ENCODE measurements at regions not wholly inside any gene's neighbourhood (a gene's known extent, or its start where the extent isn't known, plus 50 kb on each side); places are given as distances from the start of the nearest gene placed in this dataset.

- DNase-seq (ENCODE audit: low spot score) = no peak
- Mint-ChIP-seq H3K4me1 (peaks cover 31% of the 10 kb centered on the region), H3K4me3 (no peak overlapping the region), H3K27ac (no peak overlapping the region), H3K9me3 (no peaks in the 10 kb centered on the region), H3K36me3 (no peaks in the 10 kb centered on the region), H3K27me3 (ENCODE audit: low read depth) (no peaks in the 10 kb centered on the region)
- CTCF ChIA-PET = interaction anchor here (0.7 kb wide), 1 partner anchor 10 kb away, joined by 5 read pairs; no protein-coding TSS in a partner anchor
- no peak for TF ChIP-seq STAT6 (CRISPR knock-in tag; conservative IDR thresholded peaks at IDR 0.05; ENCODE audit: low read depth)
- TF ChIP-seq ERG (CRISPR knock-in tag; IDR thresholded peaks at IDR 0.05) = no peak
- TF ChIP-seq CBFB (CRISPR knock-in tag; IDR thresholded peaks at IDR 0.05; ENCODE audit: low read depth) = no peak
- TF ChIP-seq, protein P1, sequence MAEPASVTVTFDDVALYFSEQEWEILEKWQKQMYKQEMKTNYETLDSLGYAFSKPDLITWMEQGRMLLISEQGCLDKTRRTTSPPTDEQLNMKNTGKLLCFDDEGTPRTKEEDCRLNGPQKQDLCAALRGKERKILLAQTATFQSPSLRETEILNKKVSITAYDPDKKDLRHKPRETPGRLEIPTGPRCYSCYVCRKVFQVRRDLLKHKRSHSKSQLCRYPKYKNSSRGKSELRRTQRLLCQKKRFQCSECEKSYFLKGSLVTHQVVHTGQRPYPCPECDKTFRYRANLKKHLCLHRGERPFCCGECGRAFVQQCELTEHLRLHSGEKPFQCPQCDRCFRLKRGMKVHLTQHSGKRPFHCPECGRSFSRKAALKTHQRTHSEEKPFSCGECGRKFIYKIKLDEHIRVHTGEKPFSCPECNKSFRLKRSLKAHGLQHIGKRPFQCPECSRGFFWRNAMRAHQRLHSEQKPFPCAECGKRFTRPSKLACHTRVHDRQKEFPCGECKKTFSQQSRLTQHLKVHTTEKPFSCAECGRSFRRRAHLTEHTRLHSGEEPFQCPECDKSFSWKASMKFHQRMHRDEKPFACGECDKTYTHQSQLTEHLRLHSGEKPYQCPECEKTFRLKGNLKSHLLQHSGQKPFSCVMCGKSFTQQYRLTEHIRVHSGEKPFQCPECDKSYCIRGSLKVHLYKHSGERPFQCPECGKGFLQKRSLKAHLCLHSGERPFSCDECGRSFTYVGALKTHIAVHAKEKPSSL (CRISPR knock-in tag; conservative IDR thresholded peaks at IDR 0.05) = no peak
- TF ChIP-seq ZNF219 (CRISPR knock-in tag; IDR thresholded peaks at IDR 0.05; ENCODE audit: borderline replicate concordance) = no peak
- TF ChIP-seq MLX (CRISPR knock-in tag; IDR thresholded peaks at IDR 0.05) = no peak
- TF ChIP-seq PRRX2 (CRISPR knock-in tag; IDR thresholded peaks at IDR 0.05) = no peak
- no peak for TF ChIP-seq JUN (CRISPR knock-in tag; IDR thresholded peaks at IDR 0.05)
- TF ChIP-seq, protein P2, sequence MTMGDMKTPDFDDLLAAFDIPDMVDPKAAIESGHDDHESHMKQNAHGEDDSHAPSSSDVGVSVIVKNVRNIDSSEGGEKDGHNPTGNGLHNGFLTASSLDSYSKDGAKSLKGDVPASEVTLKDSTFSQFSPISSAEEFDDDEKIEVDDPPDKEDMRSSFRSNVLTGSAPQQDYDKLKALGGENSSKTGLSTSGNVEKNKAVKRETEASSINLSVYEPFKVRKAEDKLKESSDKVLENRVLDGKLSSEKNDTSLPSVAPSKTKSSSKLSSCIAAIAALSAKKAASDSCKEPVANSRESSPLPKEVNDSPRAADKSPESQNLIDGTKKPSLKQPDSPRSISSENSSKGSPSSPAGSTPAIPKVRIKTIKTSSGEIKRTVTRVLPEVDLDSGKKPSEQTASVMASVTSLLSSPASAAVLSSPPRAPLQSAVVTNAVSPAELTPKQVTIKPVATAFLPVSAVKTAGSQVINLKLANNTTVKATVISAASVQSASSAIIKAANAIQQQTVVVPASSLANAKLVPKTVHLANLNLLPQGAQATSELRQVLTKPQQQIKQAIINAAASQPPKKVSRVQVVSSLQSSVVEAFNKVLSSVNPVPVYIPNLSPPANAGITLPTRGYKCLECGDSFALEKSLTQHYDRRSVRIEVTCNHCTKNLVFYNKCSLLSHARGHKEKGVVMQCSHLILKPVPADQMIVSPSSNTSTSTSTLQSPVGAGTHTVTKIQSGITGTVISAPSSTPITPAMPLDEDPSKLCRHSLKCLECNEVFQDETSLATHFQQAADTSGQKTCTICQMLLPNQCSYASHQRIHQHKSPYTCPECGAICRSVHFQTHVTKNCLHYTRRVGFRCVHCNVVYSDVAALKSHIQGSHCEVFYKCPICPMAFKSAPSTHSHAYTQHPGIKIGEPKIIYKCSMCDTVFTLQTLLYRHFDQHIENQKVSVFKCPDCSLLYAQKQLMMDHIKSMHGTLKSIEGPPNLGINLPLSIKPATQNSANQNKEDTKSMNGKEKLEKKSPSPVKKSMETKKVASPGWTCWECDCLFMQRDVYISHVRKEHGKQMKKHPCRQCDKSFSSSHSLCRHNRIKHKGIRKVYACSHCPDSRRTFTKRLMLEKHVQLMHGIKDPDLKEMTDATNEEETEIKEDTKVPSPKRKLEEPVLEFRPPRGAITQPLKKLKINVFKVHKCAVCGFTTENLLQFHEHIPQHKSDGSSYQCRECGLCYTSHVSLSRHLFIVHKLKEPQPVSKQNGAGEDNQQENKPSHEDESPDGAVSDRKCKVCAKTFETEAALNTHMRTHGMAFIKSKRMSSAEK (CRISPR knock-in tag; IDR thresholded peaks at IDR 0.05; ENCODE audit: borderline replicate concordance) = no peak
- no peak for TF ChIP-seq ZNF416 (CRISPR knock-in tag; IDR thresholded peaks at IDR 0.05)
- TF ChIP-seq, protein P3, sequence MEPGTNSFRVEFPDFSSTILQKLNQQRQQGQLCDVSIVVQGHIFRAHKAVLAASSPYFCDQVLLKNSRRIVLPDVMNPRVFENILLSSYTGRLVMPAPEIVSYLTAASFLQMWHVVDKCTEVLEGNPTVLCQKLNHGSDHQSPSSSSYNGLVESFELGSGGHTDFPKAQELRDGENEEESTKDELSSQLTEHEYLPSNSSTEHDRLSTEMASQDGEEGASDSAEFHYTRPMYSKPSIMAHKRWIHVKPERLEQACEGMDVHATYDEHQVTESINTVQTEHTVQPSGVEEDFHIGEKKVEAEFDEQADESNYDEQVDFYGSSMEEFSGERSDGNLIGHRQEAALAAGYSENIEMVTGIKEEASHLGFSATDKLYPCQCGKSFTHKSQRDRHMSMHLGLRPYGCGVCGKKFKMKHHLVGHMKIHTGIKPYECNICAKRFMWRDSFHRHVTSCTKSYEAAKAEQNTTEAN (CRISPR knock-in tag; IDR thresholded peaks at IDR 0.05) = no peak
- no peak for TF ChIP-seq ZNF423 (CRISPR knock-in tag; IDR thresholded peaks at IDR 0.05)
- TF ChIP-seq, protein P4, sequence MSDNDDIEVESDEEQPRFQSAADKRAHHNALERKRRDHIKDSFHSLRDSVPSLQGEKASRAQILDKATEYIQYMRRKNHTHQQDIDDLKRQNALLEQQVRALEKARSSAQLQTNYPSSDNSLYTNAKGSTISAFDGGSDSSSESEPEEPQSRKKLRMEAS (CRISPR knock-in tag; IDR thresholded peaks at IDR 0.05) = no peak
- no peak for TF ChIP-seq ZNF671 (CRISPR knock-in tag; IDR thresholded peaks at IDR 0.05)
- TF ChIP-seq, protein P5, sequence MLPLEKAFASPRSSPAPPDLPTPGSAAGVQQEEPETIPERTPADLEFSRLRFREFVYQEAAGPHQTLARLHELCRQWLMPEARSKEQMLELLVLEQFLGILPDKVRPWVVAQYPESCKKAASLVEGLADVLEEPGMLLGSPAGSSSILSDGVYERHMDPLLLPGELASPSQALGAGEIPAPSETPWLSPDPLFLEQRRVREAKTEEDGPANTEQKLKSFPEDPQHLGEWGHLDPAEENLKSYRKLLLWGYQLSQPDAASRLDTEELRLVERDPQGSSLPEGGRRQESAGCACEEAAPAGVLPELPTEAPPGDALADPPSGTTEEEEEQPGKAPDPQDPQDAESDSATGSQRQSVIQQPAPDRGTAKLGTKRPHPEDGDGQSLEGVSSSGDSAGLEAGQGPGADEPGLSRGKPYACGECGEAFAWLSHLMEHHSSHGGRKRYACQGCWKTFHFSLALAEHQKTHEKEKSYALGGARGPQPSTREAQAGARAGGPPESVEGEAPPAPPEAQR (CRISPR knock-in tag; IDR thresholded peaks at IDR 0.05) = no peak
- TF ChIP-seq NR3C1 (CRISPR knock-in tag; conservative IDR thresholded peaks at IDR 0.05; ENCODE audit: low read depth) = no peak
- no peak for TF ChIP-seq HMGA2 (CRISPR knock-in tag; IDR thresholded peaks at IDR 0.05)
- TF ChIP-seq ZNF121 (CRISPR knock-in tag; IDR thresholded peaks at IDR 0.05) = no peak
- TF ChIP-seq, protein P6, sequence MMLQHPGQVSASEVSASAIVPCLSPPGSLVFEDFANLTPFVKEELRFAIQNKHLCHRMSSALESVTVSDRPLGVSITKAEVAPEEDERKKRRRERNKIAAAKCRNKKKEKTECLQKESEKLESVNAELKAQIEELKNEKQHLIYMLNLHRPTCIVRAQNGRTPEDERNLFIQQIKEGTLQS (CRISPR knock-in tag; conservative IDR thresholded peaks at IDR 0.05) = no peak
- no peak for TF ChIP-seq SMAD4 (CRISPR knock-in tag; IDR thresholded peaks at IDR 0.05)
- ATAC-seq = no peak
- POLR2A ChIA-PET = no interaction called here
These were observed 888.8 kb downstream of the TTLL7 start for GRCh38 chr1:83110156-83110555.
